CD4-positive, alpha-beta T cell treated with Interleukin-21 for 1 hour (primary cell): ENCODE measurements at regions not wholly inside any gene's neighbourhood (a gene's known extent, or its start where the extent isn't known, plus 50 kb on each side); places are given as distances from the start of the nearest gene placed in this dataset.

Experiments used
- DNase-seq: peaks from one replicate; pipeline ENCODE4 v3.0.0-alpha.2; 2020

DNA sequence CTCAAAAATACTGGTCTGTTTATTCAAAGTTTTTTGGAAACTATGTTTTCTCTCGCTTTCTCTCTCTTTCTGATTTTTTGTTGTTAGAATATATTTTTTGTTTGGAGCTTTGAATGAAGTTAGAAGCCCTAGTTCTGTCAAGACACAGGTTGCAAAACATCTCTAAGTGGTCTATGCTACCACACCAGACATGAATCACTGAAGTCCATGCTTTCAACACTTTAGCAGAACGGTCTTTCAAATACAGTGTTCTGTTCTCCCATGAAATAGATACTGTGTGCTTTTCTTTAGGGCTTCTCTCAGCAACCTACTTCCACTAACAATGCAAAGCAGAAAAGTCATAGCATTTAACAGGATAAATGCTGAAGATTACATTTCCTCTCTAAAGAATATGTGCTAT is 392.5 kb downstream of the TMEM167A start:
- no peak for DNase-seq

DNA sequence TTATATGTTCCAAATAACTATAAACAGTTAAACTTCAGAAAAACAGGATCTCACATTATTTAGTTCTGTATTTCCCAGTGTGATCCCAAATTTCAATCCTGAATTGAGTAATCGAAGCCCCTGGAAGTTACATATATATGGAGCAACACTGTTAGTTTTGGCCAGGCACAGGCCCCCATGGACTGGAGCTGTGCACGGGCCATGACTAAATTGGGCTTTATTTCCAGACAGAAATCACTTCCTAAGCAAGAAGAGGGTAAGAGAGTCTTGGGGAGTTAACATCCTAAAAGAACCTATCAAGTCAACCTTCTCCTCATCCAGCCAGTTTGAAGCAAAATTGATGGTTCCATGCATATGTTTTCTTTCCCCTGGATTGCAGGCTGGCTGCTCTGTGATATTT is 393.0 kb downstream of the TMEM167A start:
- DNase-seq = no peak

DNA sequence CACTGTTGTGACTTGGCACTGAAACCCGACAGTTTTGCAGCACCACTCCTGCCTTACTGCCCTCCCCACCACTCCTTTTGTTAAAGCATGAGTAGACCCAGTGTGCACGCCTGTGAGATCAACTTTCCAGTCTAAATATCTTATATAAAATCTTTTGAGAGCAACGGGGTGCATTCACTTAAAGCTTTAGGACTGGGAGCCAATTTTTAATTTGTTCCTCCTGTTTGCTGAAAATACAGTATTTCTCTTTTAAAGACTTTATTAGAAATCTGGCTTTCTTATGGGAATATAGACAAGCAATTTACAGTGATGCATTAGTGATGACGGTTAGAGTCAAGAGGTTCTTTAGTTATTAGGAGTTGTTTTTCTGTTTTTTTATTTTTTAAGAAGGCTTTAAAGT is 397.5 kb downstream of the TMEM167A start:
- DNase-seq = no peak

DNA sequence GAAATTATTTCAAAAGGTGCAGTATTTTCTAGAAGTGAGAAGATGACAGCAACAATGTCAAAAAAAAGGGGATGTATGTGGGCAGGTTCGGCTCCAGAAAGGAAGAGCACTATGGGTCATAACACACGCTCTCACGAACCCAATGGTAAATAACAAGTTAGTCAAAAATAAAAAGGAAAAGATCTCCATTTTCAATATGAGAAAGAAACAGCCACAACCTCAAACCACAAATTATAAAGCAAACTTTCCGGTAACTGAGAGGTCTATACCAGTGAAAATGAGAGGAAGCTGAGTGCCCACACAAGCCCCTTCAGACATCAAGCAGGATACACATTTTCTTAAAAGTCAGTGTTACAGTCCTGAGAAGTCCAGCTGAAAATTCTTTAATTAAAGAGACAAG is 398.5 kb upstream of the RPS23 start:
- peak; percentile 18 for DNase-seq

DNA sequence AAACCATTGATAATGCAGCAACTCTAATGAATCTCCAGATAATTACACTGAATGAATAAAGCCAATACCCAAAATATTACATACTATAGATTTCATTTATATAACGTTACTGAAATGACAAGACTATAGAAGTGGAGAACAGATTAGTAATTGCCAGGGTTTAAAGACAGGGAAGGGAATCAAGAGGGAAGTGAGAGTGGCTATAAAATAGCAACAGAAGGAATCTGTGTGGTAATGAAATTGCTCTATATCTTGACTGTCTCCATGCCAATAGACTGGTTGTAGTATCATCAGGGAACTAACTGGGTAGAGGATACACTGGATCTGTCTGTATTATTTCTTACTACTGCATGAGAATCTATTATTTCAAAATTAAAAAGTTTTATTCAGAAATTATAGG is 396.5 kb upstream of the RPS23 start:
- DNase-seq = no peak

DNA sequence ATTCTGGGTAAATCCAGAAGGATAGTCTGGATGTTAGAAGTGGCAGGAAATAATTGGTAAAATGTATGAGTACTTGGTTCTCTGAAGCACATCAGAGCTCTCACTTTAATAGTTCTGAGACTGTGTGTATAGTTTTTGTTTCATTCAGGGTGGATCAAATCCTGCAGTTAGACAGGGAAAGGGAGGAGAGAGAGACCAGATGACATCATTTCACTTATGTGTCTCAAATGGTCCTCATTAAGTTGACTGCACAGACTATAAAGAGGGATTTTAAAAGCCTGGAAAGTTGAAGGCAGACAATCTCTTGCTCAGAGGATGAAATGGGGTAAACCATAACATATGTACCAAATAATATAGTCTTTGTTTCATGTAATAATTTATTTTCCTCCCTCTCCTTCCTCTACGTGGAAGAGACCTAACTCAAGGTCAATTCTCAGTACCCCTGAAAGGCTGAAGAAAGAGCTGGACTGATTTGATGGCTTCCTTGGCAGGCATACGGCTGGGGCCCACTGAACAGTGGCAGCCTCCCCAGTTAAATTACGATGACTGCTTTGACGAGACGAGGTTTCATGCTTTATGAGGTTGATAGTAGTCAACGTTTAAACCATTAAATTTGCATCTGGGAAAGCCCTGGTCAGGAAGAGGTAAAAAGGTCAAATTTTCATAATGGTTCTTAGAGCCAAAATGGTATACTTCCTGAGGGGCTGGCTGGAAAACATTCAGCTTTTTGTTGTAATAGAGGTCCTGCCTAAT is 395.1 kb upstream of the RPS23 start:
- no peak for DNase-seq

DNA sequence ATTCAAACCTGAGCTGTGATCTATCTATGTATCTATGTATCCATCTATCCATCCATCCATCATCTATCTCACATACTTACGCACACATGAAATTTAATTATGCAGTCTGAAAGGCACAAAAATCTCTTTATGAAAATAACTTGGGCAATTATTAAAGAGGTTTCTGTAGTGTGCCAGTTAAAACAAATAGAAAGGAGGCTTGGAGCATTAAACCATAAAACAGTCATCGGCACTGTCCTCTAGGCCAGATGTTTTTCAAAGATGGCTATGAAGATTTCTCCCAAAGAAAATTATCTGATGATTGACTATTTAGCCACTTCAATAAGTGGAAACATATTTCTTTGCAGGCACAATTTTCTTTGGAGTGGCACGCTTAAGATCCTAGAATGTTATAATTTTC is 392.5 kb upstream of the RPS23 start:
- DNase-seq = no peak

DNA sequence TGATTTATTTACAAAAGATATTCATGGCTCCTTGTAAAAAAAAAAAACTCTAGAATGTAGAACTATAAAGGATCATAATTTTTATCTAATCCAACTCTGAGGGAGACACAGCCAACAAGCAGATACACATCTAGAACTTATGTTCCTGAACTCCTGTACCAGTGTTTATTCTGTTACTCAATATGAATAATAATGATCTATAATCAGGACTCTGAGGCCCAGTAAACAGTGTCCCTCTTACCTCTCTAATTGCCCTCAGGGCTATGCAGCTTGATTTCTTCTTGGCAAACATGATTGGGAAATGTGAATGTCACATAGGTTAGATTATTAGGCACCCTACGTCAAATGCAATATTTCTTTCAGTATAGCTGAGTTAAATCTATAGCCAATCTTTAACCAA is 391.6 kb upstream of the RPS23 start:
- DNase-seq = no peak

DNA sequence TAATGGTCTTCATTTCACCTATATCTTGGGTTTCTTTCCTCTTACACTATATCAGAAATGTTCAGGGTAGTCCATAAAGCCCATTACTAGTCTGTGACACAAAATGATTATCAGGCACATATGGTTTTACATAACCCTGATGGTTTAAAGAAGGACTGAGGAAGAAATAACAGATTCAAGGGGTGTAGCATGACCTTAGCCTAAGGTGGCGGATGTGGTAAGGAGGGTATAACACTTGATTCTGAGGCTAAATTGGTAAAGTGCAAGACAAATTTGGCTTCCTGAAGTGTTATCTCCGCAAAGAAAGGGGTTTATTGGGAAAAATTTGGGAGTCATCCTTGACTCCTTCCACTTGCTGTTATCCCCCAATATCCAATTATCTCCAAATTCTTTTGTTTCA is 388.2 kb upstream of the RPS23 start:
- no peak for DNase-seq

DNA sequence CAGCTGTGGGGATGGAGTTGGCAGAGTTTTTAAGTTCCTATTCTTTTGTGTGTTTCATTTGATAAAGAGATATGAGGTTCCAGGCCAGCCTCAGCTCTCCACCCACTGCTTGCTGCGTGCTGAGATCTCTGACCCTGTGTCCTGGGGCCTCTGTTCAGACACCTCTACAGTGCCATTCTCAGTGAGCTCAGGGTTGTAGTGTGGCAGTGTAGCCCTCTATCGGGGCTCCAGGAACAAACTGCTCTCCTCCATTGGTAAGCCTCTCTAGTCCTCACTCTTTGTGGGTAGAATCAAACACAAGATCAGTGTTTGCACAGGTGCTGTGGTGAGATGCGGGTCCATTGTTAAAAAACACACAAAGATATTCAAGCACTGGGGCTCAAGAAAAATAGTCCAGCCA is 386.6 kb upstream of the RPS23 start:
- DNase-seq = no peak

DNA sequence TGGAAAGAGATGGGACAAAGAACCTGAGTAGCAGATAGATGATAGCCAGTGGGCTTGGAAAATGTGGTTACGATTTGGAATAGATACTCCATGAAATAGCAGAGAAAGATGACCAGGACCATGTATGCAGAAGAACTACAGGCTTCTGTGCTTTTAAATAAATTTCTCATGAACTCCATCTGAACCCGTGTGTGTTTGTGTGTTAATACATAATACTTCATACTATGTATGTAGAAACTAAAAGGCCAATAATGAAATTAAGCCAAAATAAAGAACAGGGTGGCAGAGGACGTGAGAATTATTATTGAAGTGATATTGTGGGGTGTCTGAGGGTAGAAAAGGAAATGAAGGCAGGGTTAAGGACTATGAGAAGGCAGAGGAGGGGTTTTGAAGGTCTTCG is 385.1 kb upstream of the RPS23 start:
- DNase-seq = no peak

DNA sequence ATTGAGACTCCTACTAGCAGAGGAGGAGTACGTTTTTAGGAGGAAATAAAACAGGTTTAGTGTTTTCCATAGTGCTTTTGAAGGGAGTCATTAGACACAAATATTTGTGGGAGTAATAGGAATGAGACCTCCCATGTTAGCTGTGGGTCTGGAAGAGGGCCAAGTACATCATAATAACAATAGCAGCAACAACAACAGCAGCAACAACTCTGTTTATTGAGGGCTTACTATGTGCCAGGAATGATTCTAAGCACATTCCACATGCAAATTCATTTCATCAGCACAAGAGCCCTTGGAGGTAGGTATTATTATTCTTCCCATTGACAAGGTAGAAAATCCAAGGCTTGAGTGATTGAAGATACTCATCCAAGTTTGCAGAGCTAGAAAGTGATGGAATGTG is 384.2 kb upstream of the RPS23 start:
- no peak for DNase-seq

DNA sequence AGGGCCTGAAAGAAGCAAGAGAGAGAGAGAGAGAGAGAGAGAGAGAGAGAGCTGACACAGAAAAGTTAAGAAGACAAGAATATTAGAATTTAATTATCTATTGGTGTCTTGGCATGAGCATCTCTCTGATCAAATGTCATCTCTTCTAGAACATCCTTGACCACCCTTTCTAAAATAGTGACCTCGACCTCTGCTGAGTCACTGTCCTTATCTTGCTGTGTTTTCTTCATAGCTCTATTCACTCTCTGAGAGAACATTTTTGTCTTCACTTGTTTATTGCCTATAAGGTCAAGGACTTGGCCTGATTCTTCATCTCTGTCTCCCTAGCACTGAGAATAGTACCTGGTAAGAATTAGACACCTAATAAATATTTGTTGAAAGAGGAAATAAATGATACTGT is 383.8 kb upstream of the RPS23 start:
- no peak for DNase-seq

DNA sequence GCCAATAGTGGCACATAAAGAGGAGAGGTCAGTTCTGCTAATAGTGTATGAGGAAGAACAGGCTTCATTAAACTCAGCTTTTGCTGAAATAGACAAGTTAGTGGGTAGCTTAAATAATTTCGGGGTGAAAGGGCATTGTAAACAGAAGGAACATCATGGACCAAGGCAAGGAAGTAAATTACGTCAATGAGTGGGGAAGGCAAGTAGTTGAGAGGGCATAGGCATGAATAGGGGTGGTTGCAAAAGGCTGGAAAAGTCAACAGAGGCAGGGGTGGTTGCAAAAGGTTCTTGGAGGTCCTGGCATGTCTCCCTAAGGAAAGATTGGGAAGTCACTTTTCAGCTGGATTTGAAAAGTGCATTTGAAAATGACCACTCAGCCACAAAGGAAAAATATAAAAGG is 383.3 kb upstream of the RPS23 start:
- DNase-seq = no peak

DNA sequence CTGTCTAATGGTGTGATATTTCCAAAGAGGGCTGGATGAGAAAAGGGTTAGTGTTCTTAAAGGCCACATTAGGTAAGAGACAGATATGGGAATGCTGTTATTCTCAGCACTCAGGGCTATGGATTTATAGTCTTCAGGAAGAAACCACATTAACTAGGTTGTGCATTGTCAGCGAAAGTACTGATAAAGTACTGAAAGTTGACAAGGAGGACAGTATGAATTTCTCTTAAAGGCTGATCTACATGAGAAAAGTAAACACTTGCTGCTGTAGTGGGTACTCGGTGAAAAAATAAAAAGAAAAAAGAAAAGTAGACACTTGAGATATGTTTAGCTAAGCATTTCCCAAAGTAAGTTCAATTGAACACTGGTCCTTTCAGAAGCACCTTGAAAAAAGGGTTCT is 381.0 kb upstream of the RPS23 start:
- no peak for DNase-seq

DNA sequence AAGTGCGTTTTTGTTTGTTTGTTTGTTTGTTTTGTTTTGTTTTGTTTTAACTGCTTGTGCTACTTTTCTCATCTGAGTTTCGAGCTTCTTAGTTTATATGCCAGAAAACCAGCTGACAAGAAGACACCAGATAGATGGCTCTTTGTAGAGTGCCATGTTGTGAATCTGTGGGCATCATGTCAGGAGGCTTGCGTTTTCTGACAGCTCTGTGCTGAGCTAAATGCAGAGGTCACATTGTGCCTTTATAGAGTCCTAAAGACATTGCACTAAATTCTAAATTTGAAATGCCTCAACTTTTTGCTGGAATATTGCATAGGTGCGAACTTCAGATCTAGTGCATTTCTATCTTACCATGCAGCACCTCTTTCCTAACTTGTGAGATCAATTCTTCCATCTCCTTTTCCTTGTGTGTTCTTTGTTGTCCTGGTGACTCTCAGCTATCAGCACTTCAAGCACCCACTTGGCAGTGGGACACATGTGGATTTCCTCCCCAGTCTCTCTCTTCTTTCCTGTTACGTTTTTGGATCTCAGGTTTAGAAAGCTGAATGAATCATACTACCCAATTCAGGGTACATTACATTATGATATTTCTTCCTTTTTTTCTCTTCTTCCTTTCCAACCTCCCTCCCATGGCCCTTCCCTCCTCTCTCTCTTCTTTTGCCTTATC is 379.0 kb upstream of the RPS23 start:
- no peak for DNase-seq

DNA sequence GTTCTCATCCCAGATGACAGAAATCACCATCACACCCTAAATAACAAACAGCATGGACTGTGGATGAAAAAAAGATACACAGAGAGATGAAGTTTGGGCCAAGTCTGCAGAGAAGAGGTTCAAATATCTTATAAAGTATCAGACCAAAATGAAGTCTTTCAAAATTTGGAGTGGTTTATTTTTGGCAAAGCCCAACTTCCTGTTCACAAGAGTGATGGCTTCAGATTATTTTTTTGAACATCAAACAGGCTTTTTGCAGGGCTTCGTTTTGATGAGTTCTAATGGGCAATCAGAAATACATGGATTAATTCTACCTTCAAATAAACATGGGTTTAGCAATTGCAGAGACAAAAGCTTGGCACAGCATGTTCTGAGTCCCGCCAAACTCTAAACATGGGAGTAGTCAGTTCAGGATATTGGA is 378.2 kb upstream of the RPS23 start:
- DNase-seq = no peak

DNA sequence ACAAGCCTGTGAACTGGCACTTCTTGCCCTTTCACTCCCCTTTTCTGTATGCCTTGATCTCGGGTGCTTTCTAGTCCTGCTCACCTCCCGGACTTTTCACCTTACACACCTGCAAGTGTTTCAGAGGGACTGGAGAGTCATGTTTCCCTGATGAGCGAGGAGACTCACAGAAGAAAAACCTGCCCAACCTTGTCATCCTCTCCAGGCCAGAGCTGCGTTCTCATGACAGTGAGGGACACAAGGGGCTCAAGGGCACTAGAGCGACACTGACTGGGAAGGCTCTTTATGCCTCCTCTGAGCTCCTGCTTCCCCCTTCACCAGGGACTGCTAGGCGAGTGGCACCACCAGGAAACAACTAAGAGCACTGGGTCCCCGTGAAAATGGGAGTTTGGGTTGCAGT is 376.9 kb upstream of the RPS23 start:
- DNase-seq = no peak

DNA sequence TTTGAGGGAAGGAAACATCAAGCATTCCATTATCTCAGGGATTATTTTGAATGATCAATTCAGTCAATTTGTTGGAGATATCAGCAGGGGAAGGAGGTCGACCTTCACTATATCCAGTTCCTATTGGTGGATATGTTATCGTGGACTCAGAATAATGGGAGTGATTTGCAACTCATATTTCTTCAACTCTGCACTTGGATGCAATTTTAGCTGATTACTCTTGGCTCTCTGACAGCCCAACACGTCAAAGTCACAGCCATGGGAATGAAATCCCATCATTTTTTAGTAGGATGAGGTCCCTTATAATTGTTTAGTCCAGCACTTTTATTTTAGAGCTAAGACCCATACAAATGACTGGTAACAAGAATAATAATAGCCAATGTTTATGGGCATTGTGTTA is 371.8 kb upstream of the RPS23 start:
- no peak for DNase-seq

DNA sequence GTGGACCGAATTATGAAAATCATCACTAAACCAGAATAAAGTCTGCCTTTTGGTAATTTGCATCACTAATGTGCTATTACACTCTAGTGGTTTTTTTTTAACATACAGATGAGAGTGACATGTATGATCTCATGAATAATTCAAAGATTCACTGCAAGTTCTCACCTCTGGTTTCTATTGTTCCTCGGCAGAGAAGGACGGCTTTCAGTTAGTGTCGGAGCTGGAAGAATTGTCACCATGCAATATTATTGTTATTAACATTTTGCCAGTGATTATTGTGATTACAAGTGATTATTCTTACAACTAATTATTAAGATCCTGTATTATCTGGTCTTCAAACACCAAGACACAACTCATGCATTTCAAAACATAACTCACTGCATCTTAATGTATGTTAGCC is 366.6 kb upstream of the RPS23 start:
- no peak for DNase-seq

DNA sequence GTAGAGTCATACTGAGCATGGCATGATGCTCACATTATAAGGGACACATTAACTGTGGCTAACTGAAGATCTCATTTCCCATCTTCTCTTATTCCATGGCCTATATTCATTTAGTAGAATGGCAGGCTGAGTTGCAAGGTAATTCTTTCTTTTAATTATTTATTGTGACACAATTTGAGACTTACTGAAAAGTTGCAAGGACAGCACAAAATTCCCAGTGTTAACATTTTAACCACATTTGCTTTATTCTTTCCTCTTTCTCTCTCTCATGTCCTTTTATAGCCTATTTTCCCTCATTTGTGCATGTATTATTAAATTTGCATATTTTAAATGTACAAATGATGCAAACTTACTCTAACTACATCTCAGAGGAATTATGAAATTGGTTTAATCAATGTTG is 366.1 kb upstream of the RPS23 start:
- DNase-seq = no peak

DNA sequence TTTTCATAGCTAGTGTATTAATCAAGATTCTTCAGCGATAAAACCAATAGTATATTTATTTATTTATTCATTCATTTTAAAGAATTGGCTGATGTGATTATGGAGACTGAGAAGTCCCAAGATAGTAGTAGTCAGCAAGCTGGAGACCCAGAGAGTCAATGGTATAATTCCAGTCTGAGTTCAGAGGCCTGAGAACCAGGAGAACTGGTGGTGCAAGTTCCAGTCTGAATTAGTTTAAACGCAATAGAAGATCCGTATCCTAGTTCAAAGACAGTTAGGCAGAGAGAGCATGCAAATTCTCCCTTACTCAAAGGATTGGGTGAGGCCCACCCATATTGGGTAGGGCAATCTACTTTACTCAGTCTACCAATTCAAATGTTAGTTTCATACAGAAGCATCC is 364.2 kb upstream of the RPS23 start:
- no peak for DNase-seq

DNA sequence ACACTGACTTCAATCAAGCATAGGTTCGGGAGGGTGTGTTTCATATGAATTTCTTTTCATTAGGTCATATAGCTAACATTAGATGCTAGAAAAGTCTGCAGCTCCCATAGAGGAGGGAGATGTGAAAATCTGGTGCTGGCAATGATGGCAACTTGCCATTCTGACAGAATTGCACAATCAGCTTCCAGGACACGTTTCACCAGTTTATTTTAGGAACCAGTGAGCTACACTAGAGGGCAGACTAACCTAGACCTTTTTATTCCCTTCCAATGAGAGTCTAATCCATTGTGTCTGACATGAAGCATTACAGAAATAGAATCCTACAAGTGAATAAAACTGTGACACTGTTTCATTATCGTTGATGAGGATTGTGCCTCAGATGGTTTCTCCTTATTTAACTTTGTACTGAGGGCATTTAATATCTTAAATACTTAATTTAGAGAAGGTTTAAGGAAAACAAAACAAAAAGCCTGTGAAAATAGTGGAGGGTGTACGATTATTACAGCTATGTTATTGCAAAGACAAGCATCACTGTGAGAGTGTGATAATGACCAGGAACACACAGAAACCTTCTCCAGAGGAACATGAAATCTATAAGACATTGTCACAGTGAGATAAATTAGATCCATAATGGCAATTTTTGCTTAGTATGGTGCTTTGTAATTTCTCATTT is 363.3 kb upstream of the RPS23 start:
- peak; percentile 38 for DNase-seq

DNA sequence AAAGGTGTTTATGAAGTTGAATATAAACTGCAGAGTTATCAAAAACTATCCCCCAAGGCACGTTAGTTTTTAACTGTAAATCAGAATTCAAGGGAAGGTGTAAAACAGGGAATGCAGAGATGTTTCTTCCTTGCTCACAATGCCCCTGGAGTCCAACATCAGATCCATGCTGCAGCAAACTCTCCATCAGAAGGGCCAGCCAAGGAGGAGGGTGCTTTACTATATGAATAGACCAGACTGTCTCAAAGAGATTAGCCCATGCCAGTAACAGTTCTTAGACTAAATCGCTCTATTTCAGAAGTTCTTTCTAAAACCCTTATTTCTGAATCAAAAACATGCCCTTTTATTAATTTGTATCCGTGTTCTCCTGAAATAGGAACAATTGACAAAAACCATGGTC is 362.8 kb upstream of the RPS23 start:
- no peak for DNase-seq
